ENCODE measurements at regions not wholly inside any gene's neighbourhood (a gene's known extent, or its start where the extent isn't known, plus 50 kb on each side); places are given as distances from the start of the nearest gene placed in this dataset.

DNA sequence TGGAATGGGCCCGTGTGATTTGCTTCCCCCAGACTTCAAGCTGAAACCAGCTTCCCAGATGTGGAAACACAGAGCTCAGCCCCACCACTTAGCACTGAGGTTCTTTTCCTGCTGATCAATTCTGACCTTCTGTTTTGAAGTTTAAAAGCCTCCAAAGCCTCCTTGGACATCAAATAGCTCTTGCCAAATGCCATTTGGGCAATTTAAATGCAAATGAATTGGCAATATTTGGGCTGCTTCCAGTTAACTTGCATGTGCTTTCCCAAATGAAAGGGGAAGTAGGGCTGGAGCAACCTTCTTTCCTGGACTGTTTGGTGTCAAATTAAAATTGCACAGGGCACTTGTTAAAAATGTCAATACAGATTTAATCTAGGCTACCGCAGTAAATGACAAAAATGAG, 710.5 kb downstream of the TLR4 start:
- TF ChIP-seq POLR2AphosphoS5 (IDR thresholded peaks at IDR 0.05; ENCODE audit: low read depth, low read length) (no peak), POLR2A (IDR thresholded peaks at IDR 0.05; ENCODE audit: low read depth, low read length) (no peak), TAF1 (IDR thresholded peaks at IDR 0.05; ENCODE audit: low read depth, low read length) (no peak), PAX5 (IDR thresholded peaks at IDR 0.05; ENCODE audit: insufficient read depth, low read length, severe bottlenecking) (no peak)

Measured in GM12891 (cell line).